Keratinocyte (primary cell): ENCODE measurements at regions not wholly inside any gene's neighbourhood (a gene's known extent, or its start where the extent isn't known, plus 50 kb on each side); places are given as distances from the start of the nearest gene placed in this dataset.

ENCODE experiments used
- DNase-seq: peaks from one replicate; pipeline ENCODE4 v3.0.0-alpha.2; 2011; ENCODE audit warnings: low read depth, missing footprints, low spot score
- FAIRE-seq: peaks from 2 replicates; lab custom pipeline; 2011; peaks lifted over from hg19 to GRCh38; lab: Jason Lieb, UNC
- H2AFZ ChIP-seq: 2 replicates; pipeline ENCODE4 v1.6.0; 2012; ENCODE audit warnings: low read length, control low read depth, inconsistent platforms; ENCODE audit not compliant: control insufficient read depth
- H3K27ac ChIP-seq: 2 replicates; pipeline ENCODE4 v1.5.1; 2011; ENCODE audit warnings: low read length; ENCODE audit not compliant: control insufficient read depth, insufficient read depth
- H3K27me3 ChIP-seq: 3 replicates; pipeline ENCODE4 v1.6.0; 2011; ENCODE audit warnings: low read length; ENCODE audit not compliant: control insufficient read depth, insufficient read depth; ENCODE audit errors: extremely low read depth
- H3K36me3 ChIP-seq, 2 experiments: 2 replicates in 1 of 2; 3 replicates in 1 of 2; pipeline ENCODE4 v1.5.1; 2011; ENCODE audit warnings: low read length in 2 of 2, mild to moderate bottlenecking in 1 of 2; ENCODE audit not compliant: control insufficient read depth in 2 of 2, insufficient read depth in 2 of 2; ENCODE audit errors: extremely low read depth in 1 of 2
- H3K4me1 ChIP-seq: 3 replicates; pipeline ENCODE4 v1.5.1; 2011; ENCODE audit warnings: low read length; ENCODE audit not compliant: control insufficient read depth, insufficient read depth; ENCODE audit errors: extremely low read depth
- H3K4me2 ChIP-seq: 3 replicates; pipeline ENCODE4 v1.6.0; 2011; ENCODE audit warnings: low read depth, low read length; ENCODE audit not compliant: control insufficient read depth, insufficient read depth; ENCODE audit errors: extremely low read depth
- H3K4me3 ChIP-seq, 3 experiments: fragments of 200-600 bp in 1 of 3; sonication (generic) in 1 of 3; 2 replicates in 2 of 3; 3 replicates in 1 of 3; pipeline ENCODE4 v1.5.1; 2011 to 2016; ENCODE audit warnings: low read length in 3 of 3, mild to moderate bottlenecking in 3 of 3, control low read depth in 2 of 3, inconsistent platforms in 1 of 3, low read depth in 1 of 3, mixed read lengths in 1 of 3, mixed run types in 1 of 3, moderate library complexity in 1 of 3; ENCODE audit not compliant: control insufficient read depth in 2 of 3, insufficient read depth in 2 of 3; ENCODE audit errors: extremely low read depth in 1 of 3
- H3K79me2 ChIP-seq: 2 replicates; pipeline ENCODE4 v1.6.0; 2012; ENCODE audit warnings: low read length; ENCODE audit not compliant: control insufficient read depth, insufficient read depth
- H3K9ac ChIP-seq: 3 replicates; pipeline ENCODE4 v1.6.0; 2011; ENCODE audit warnings: low read length; ENCODE audit not compliant: control insufficient read depth, insufficient read depth; ENCODE audit errors: extremely low read depth
- H3K9me1 ChIP-seq: 3 replicates; pipeline ENCODE4 v1.6.0; 2011; ENCODE audit warnings: low read length; ENCODE audit not compliant: control insufficient read depth, insufficient read depth; ENCODE audit errors: extremely low read depth
- H3K9me3 ChIP-seq: 2 replicates; pipeline ENCODE4 v1.5.1; 2012; ENCODE audit warnings: low read depth, low read length; ENCODE audit not compliant: control insufficient read depth
- H4K20me1 ChIP-seq: 3 replicates; pipeline ENCODE4 v1.6.0; 2011; ENCODE audit warnings: low read length; ENCODE audit not compliant: control insufficient read depth, insufficient read depth; ENCODE audit errors: extremely low read depth
- CTCF ChIP-seq, 3 experiments: IDR thresholded peaks in 1 of 3; conservative IDR thresholded peaks in 1 of 3; optimal IDR thresholded peaks in 1 of 3; 2 replicates in 2 of 3; 3 replicates in 1 of 3; pipeline versions ENCODE3 to v1.5.1; 2011; ENCODE audit warnings: low read length in 3 of 3, mild to moderate bottlenecking in 3 of 3, moderate library complexity in 2 of 3, control low read depth in 1 of 3, inconsistent platforms in 1 of 3; ENCODE audit not compliant: insufficient read depth in 2 of 3; ENCODE audit errors: extremely low read depth in 1 of 3
- EZH2 ChIP-seq: IDR thresholded peaks from one replicate; pipeline ENCODE4 v1.6.1; 2012; ENCODE audit warnings: inconsistent platforms, mild to moderate bottlenecking, low read length, moderate library complexity
- dilution Hi-C: fragments of 300-500 bp; cut with MboI; formaldehyde crosslinking; loops from one replicate; pipeline ENCODE4 v1.7.0; 2020; ENCODE audit warnings: low sequenced_read_pairs; ENCODE audit not compliant: extremely low pct_ligation_motif_present

- no peak overlapping the region for H2AFZ ChIP-seq
- no peak for TF ChIP-seq EZH2
- no peak for TF ChIP-seq CTCF (optimal IDR thresholded peaks at IDR 0.05 in 1 of 3, IDR thresholded peaks at IDR 0.05 in 1 of 3, conservative IDR thresholded peaks at IDR 0.05 in 1 of 3; ENCODE audit: extremely low read depth in 1 of 3, insufficient read depth in 2 of 3, low read length in 3 of 3)
- no peak for FAIRE-seq
- H4K20me1 ChIP-seq, result no peaks in the 10 kb centered on the region
- no peak overlapping the region for H3K4me3 ChIP-seq
- H3K27ac ChIP-seq, result no peak overlapping the region
- no peak overlapping the region for H3K9ac ChIP-seq
- no peaks in the 10 kb centered on the region for H3K27me3 ChIP-seq
- no peaks in the 10 kb centered on the region for H3K36me3 ChIP-seq
- H3K9me1 ChIP-seq, result no peaks in the 10 kb centered on the region
- H3K9me3 ChIP-seq, result peaks cover 1% of the 10 kb centered on the region
- no peaks in the 10 kb centered on the region for H3K4me1 ChIP-seq
- no peak for DNase-seq
- no peaks in the 10 kb centered on the region for H3K79me2 ChIP-seq
- no peak overlapping the region for H3K4me2 ChIP-seq
- dilution Hi-C loops, result no loop called here
Observed at GRCh38 chr10:128972036-128972405, 495.0 kb upstream of the MGMT start.

GRCh38 chr10:128973221-128973620 is 493.8 kb upstream of the MGMT start:
- Histone ChIP-seq H3K27me3 (no peaks in the 10 kb centered on the region), H3K27ac (no peak overlapping the region), H4K20me1 (no peaks in the 10 kb centered on the region), H3K4me2 (no peak overlapping the region), H2AFZ (no peak overlapping the region), H3K4me1 (no peaks in the 10 kb centered on the region), H3K4me3 (no peak overlapping the region), H3K79me2 (no peaks in the 10 kb centered on the region), H3K9me3 (peaks cover 6% of the 10 kb centered on the region), H3K9ac (no peak overlapping the region), H3K36me3 (no peaks in the 10 kb centered on the region), H3K9me1 (no peaks in the 10 kb centered on the region)
- TF ChIP-seq EZH2 (no peak), CTCF (optimal IDR thresholded peaks at IDR 0.05 in 1 of 3, IDR thresholded peaks at IDR 0.05 in 1 of 3, conservative IDR thresholded peaks at IDR 0.05 in 1 of 3; ENCODE audit: extremely low read depth in 1 of 3, insufficient read depth in 2 of 3, low read length in 3 of 3) (no peak)
- dilution Hi-C loops, result no loop called here
- DNase-seq, result no peak
- FAIRE-seq, result no peak
